Mesodermal cell (in vitro differentiated cells): ENCODE measurements at regions not wholly inside any gene's neighbourhood (a gene's known extent, or its start where the extent isn't known, plus 50 kb on each side); places are given as distances from the start of the nearest gene placed in this dataset.
"Not testable (repeated sequence)": the region's sequence is repeated elsewhere in the genome, so short reads cannot be mapped to it uniquely, and the experiment has no call there.

Experiments used
- H3K27ac ChIP-seq: 2 replicates; pipeline ENCODE4 v1.7.0; 2013; ENCODE audit warnings: mild to moderate bottlenecking, low read depth, low read length, moderate library complexity; ENCODE audit not compliant: severe bottlenecking
- H3K36me3 ChIP-seq: 2 replicates; pipeline ENCODE4 v1.7.1; 2013; ENCODE audit warnings: mild to moderate bottlenecking, low read length, moderate library complexity; ENCODE audit not compliant: control insufficient read depth, insufficient read depth
- H3K4me1 ChIP-seq: one replicate; pipeline ENCODE4 v1.7.1; 2013; ENCODE audit warnings: mild to moderate bottlenecking, low read length; ENCODE audit not compliant: insufficient read depth, control insufficient read depth, poor library complexity, severe bottlenecking
- H3K4me3 ChIP-seq: 2 replicates; pipeline ENCODE4 v1.7.0; 2013; ENCODE audit warnings: low read length, control low read depth, mild to moderate bottlenecking; ENCODE audit not compliant: insufficient read depth, poor library complexity, severe bottlenecking; ENCODE audit errors: extremely low read depth
- H3K9me3 ChIP-seq: 2 replicates; pipeline ENCODE4 v1.7.1; 2013; ENCODE audit warnings: mild to moderate bottlenecking, low read length, moderate library complexity; ENCODE audit not compliant: control insufficient read depth
- WGBS, 2 experiments: methylation state at CpG; one replicate each; pipeline ENCODE4 v1.1.5; 2013; ENCODE audit warnings: missing lambda C conversion rate in 2 of 2; ENCODE audit not compliant: insufficient coverage in 2 of 2; 5-methylcytosine and 5-hydroxymethylcytosine counted together

- not testable (repeated sequence) for H3K4me1 ChIP-seq, H3K9me3 ChIP-seq, H3K4me3 ChIP-seq, H3K27ac ChIP-seq, H3K36me3 ChIP-seq
- 27 to 29% methylated on average over 4 to 8 of the region's 9 CpGs for WGBS, 2 experiments
Observed at GRCh38 chr11:115967203-115967602, 463.0 kb upstream of the CADM1 start.

GRCh38 chr11:115965767-115966504 is 461.7 kb upstream of the CADM1 start:
- H3K36me3 ChIP-seq = no peaks in the 10 kb centered on the region
- no peaks in the 10 kb centered on the region for H3K9me3 ChIP-seq
- no peak overlapping the region for H3K4me3 ChIP-seq
- H3K4me1 ChIP-seq = peaks cover 4% of the 10 kb centered on the region
- H3K27ac ChIP-seq = peak overlapping the region; percentile 37
- 78 to 80% methylated on average over 8 to 13 of the region's 13 CpGs for WGBS, 2 experiments

GRCh38 chr11:115964091-115964490 is 459.9 kb upstream of the CADM1 start:
- no CpG with 5 or more reads among the region's 2 CpGs for WGBS, 2 experiments
- no peak overlapping the region for H3K4me3 ChIP-seq
- H3K9me3 ChIP-seq = no peaks in the 10 kb centered on the region
- peaks cover 7% of the 10 kb centered on the region for H3K4me1 ChIP-seq
- no peak overlapping the region for H3K27ac ChIP-seq
- no peaks in the 10 kb centered on the region for H3K36me3 ChIP-seq

- no peaks in the 10 kb centered on the region for H3K9me3 ChIP-seq
- no peak overlapping the region for H3K27ac ChIP-seq
- H3K4me3 ChIP-seq = no peak overlapping the region
- peaks cover 11% of the 10 kb centered on the region for H3K4me1 ChIP-seq
- 40 to 82% methylated on average over 1 to 5 of the region's 6 CpGs for WGBS, 2 experiments
- H3K36me3 ChIP-seq = no peaks in the 10 kb centered on the region
Observed at GRCh38 chr11:115963156-115963555, 458.9 kb upstream of the CADM1 start.

GRCh38 chr11:115961159-115962003 is 457.2 kb upstream of the CADM1 start:
- no peak overlapping the region for H3K4me3 ChIP-seq
- WGBS, 2 experiments = 53 to 64% methylated on average over 6 of the region's 11 CpGs
- no peak overlapping the region for H3K27ac ChIP-seq
- no peaks in the 10 kb centered on the region for H3K9me3 ChIP-seq
- H3K4me1 ChIP-seq = peaks cover 11% of the 10 kb centered on the region
- no peaks in the 10 kb centered on the region for H3K36me3 ChIP-seq

GRCh38 chr11:115959081-115959486 is 454.9 kb upstream of the CADM1 start:
- 94 to 97% methylated on average over 23 of the region's 23 CpGs for WGBS, 2 experiments
- H3K27ac ChIP-seq = no peak overlapping the region

GRCh38 chr11:115958089-115959000 is 454.1 kb upstream of the CADM1 start:
- WGBS, 2 experiments = 84 to 86% methylated on average over 15 to 18 of the region's 20 CpGs
- no peak overlapping the region for H3K4me3 ChIP-seq

More at GRCh38 chr11:115959081-115959486, 454.9 kb upstream of the CADM1 start:
- H3K36me3 ChIP-seq = no peaks in the 10 kb centered on the region
- no peak overlapping the region for H3K4me3 ChIP-seq
- no peaks in the 10 kb centered on the region for H3K9me3 ChIP-seq
- H3K4me1 ChIP-seq = peaks cover 11% of the 10 kb centered on the region

GRCh38 chr11:115955803-115956202 is 451.6 kb upstream of the CADM1 start:
- WGBS, 2 experiments = 86% methylated on average over 1 of the region's 2 CpGs; no CpG with 5 or more reads in 1 of the 2 experiments
- H3K27ac ChIP-seq = no peak overlapping the region

More at GRCh38 chr11:115958089-115959000, 454.1 kb upstream of the CADM1 start:
- Histone ChIP-seq H3K36me3 (no peaks in the 10 kb centered on the region), H3K4me1 (peaks cover 11% of the 10 kb centered on the region), H3K9me3 (no peaks in the 10 kb centered on the region), H3K27ac (no peak overlapping the region)

GRCh38 chr11:115950660-115951059 is 446.4 kb upstream of the CADM1 start:
- WGBS, 2 experiments = 86 to 100% methylated on average over 1 of the region's 2 CpGs

More at GRCh38 chr11:115955803-115956202, 451.6 kb upstream of the CADM1 start:
- H3K4me1 ChIP-seq = peaks cover 5% of the 10 kb centered on the region
- H3K36me3 ChIP-seq = no peaks in the 10 kb centered on the region
- peaks cover 5% of the 10 kb centered on the region for H3K9me3 ChIP-seq
- H3K4me3 ChIP-seq = no peak overlapping the region

GRCh38 chr11:115944596-115944995 is 440.4 kb upstream of the CADM1 start:
- peaks cover 13% of the 10 kb centered on the region for H3K4me1 ChIP-seq
- WGBS, 2 experiments = 86 to 96% methylated on average over 8 of the region's 8 CpGs
- H3K9me3 ChIP-seq = no peaks in the 10 kb centered on the region
- no peaks in the 10 kb centered on the region for H3K36me3 ChIP-seq
- H3K27ac ChIP-seq = no peak overlapping the region
- no peak overlapping the region for H3K4me3 ChIP-seq

More at GRCh38 chr11:115950660-115951059, 446.4 kb upstream of the CADM1 start:
- Histone ChIP-seq H3K4me1 (no peaks in the 10 kb centered on the region), H3K27ac (no peak overlapping the region), H3K9me3 (peaks cover 5% of the 10 kb centered on the region), H3K4me3 (no peak overlapping the region), H3K36me3 (no peaks in the 10 kb centered on the region)
